HCT116 (cell line): ENCODE measurements at regions not wholly inside any gene's neighbourhood (a gene's known extent, or its start where the extent isn't known, plus 50 kb on each side); places are given as distances from the start of the nearest gene placed in this dataset.

Experiments
- ATAC-seq: fragments of 200-7000 bp; cut with Tn5 transposase; 2 replicates; pipeline ENCODE4 v1.9.1; 2020; ENCODE audit warnings: mild to moderate bottlenecking, moderate library complexity
- BruUV-seq: library from RNA; stranded (reverse); fragments of 400-500 nt; replicated peaks from 2 replicates; lab custom pipeline; 2021; lab: Mats Ljungman, UMichigan
- CTCF ChIA-PET: fragments of 300-600 bp; sonication (Branson Sonifier 250); formaldehyde crosslinking; loops from one replicate; lab custom pipeline; 2021; ENCODE audit warnings: antibody characterized with exemption; lab: Charles Lee
- POLR2A ChIA-PET: fragments of 300-600, 350-600 bp; sonication (Branson Sonifier 250); formaldehyde crosslinking; loops from one replicate; lab custom pipeline; 2021; ENCODE audit warnings: antibody characterized with exemption; lab: Charles Lee
- RAD21 ChIA-PET, 2 experiments: fragments of 300-600 bp; sonication (Branson Sonifier 250); formaldehyde crosslinking; loops; one replicate each; lab custom pipeline; 2023; ENCODE audit warnings: low total read pairs in 2 of 2; ENCODE audit not compliant: uncharacterized antibody in 2 of 2, unreplicated experiment in 2 of 2, low non-redundant PET in 1 of 2; lab: Charles Lee
- DNase-seq: peaks from one replicate; pipeline ENCODE4 v3.0.0-alpha.2; 2010; ENCODE audit warnings: low read depth, low spot score
- H2AFZ ChIP-seq: fragments of 200-600 bp; shearing (Covaris generic), sonication (generic); 2 replicates; pipeline ENCODE4 v1.6.1; 2017; ENCODE audit warnings: low read depth, mixed run types, mixed read lengths, antibody characterized with exemption, low read length; ENCODE audit not compliant: poor library complexity, severe bottlenecking
- H3K27ac ChIP-seq: 2 replicates; pipeline ENCODE4 v1.5.1; 2012; ENCODE audit warnings: low read depth, low read length
- H3K27me3 ChIP-seq: fragments of 200-600 bp; sonication (generic); 2 replicates; pipeline ENCODE4 v1.6.1; 2016; ENCODE audit warnings: mixed run types, low read length, mixed read lengths; ENCODE audit not compliant: insufficient read depth
- H3K36me3 ChIP-seq, 2 experiments: fragments of 200-500 bp in 1 of 2; fragments of 200-600 bp in 1 of 2; sonication (Bioruptor generic) in 1 of 2; sonication (generic) in 1 of 2; 2 replicates each; pipeline versions ENCODE4 v1.5.1 to v1.6.1; 2014 to 2016; ENCODE audit warnings: low read length in 2 of 2, inconsistent platforms in 1 of 2, mixed read lengths in 1 of 2, mixed run types in 1 of 2; ENCODE audit not compliant: insufficient read depth in 2 of 2, control insufficient read depth in 1 of 2
- H3K4me1 ChIP-seq, 2 experiments: fragments of 200-600 bp in 1 of 2; sonication (generic) in 1 of 2; 2 replicates each; pipeline versions ENCODE4 v1.5.1 to v1.6.1; 2012 to 2017; ENCODE audit warnings: low read length in 2 of 2, inconsistent platforms in 1 of 2, mild to moderate bottlenecking in 1 of 2, mixed read lengths in 1 of 2, mixed run types in 1 of 2, moderate library complexity in 1 of 2; ENCODE audit not compliant: insufficient read depth in 2 of 2, control insufficient read depth in 1 of 2
- H3K4me2 ChIP-seq: fragments of 200-600 bp; sonication (generic); 2 replicates; pipeline ENCODE4 v1.6.1; 2017; ENCODE audit warnings: mixed run types, low read length, mixed read lengths
- H3K4me3 ChIP-seq, 2 experiments: fragments of 200-600 bp in 1 of 2; sonication (generic) in 1 of 2; replicated peaks in 1 of 2; 2 replicates each; pipeline ENCODE4 v1.5.1; 2011 to 2016; ENCODE audit warnings: low read length in 2 of 2, control low read depth in 1 of 2, low read depth in 1 of 2, mild to moderate bottlenecking in 1 of 2, mixed read lengths in 1 of 2, mixed run types in 1 of 2
- H3K79me2 ChIP-seq: fragments of 200-600 bp; sonication (generic); 2 replicates; pipeline ENCODE4 v1.6.1; 2017; ENCODE audit warnings: mild to moderate bottlenecking, mixed run types, low read length, moderate library complexity, mixed read lengths; ENCODE audit not compliant: insufficient read depth
- H3K9ac ChIP-seq: fragments of 200-600 bp; sonication (generic); 2 replicates; pipeline ENCODE4 v1.6.1; 2016; ENCODE audit warnings: low read length, mixed read lengths
- H3K9me2 ChIP-seq: fragments of 200-600 bp; sonication (generic), shearing (Covaris generic); 2 replicates; pipeline ENCODE4 v1.6.1; 2017; ENCODE audit warnings: mixed run types, mild to moderate bottlenecking, moderate library complexity; ENCODE audit not compliant: insufficient read depth
- H3K9me3 ChIP-seq, 2 experiments: fragments of 200-500 bp in 1 of 2; fragments of 200-600 bp in 1 of 2; sonication (Bioruptor generic) in 1 of 2; sonication (generic) in 1 of 2; 2 replicates each; pipeline ENCODE4 v1.6.1; 2014 to 2017; ENCODE audit warnings: low read length in 2 of 2, mixed read lengths in 2 of 2, inconsistent platforms in 1 of 2, low read depth in 1 of 2, mild to moderate bottlenecking in 1 of 2, mixed run types in 1 of 2, moderate library complexity in 1 of 2; ENCODE audit not compliant: control insufficient read depth in 1 of 2, insufficient read depth in 1 of 2
- H4K20me1 ChIP-seq: fragments of 200-600 bp; sonication (generic), shearing (Covaris generic); 2 replicates; pipeline ENCODE4 v1.6.1; 2017; ENCODE audit warnings: mixed run types, mild to moderate bottlenecking, moderate library complexity; ENCODE audit not compliant: insufficient read depth
- CTCF ChIP-seq, 3 experiments: fragments of 200-600 bp in 1 of 3; sonication (generic) in 1 of 3; IDR thresholded peaks in 2 of 3; conservative IDR thresholded peaks in 1 of 3; 2 replicates each; pipeline ENCODE4 v1.5.1; 2012 to 2017; ENCODE audit warnings: low read depth in 2 of 3, low read length in 2 of 3, antibody characterized with exemption in 1 of 3, borderline replicate concordance in 1 of 3, control low read depth in 1 of 3, mild to moderate bottlenecking in 1 of 3, mixed read lengths in 1 of 3, mixed run types in 1 of 3, moderate library complexity in 1 of 3; ENCODE audit not compliant: insufficient read depth in 1 of 3
- EGR1 ChIP-seq: IDR thresholded peaks from 2 replicates; pipeline ENCODE4 v1.6.1; 2012; ENCODE audit warnings: low read depth
- ELF1 ChIP-seq: IDR thresholded peaks from 2 replicates; pipeline ENCODE4 v1.6.1; 2012; ENCODE audit warnings: low read depth, borderline replicate concordance
- JUND ChIP-seq: IDR thresholded peaks from 2 replicates; pipeline ENCODE4 v1.6.1; 2012
- REST ChIP-seq: IDR thresholded peaks from 2 replicates; pipeline ENCODE4 v1.6.1; 2012; ENCODE audit warnings: low read depth
- SP1 ChIP-seq: IDR thresholded peaks from 2 replicates; pipeline ENCODE4 v1.6.1; 2012; ENCODE audit warnings: low read depth
- TCF7L2 ChIP-seq: IDR thresholded peaks from 2 replicates; pipeline ENCODE4 v1.7.0; 2011; ENCODE audit warnings: borderline replicate concordance, inconsistent platforms; ENCODE audit not compliant: insufficient read depth, insufficient read length; ENCODE audit errors: extremely low read depth
- intact Hi-C: fragments of 100-400 bp; cut with micrococcal nuclease; formaldehyde crosslinking; loops from 2 replicates; pipeline ENCODE4 v1.10.0; 2022

- no peak for TF ChIP-seq TCF7L2
- no peak for TF ChIP-seq JUND
Observed at GRCh38 chr1:9472386-9473031, 66.8 kb upstream of the SLC25A33 start (continued).

GRCh38 chr1:9473032-9473807 lies 66.0 kb upstream of the SLC25A33 start:
- TF ChIP-seq EGR1 (no peak), SP1 (no peak), CTCF (IDR thresholded peaks at IDR 0.05 in 2 of 3, conservative IDR thresholded peaks at IDR 0.05 in 1 of 3; ENCODE audit: borderline replicate concordance in 1 of 3, insufficient read depth in 1 of 3, low read depth in 2 of 3, low read length in 2 of 3) (no peak), REST (no peak), TCF7L2 (no peak), ELF1 (no peak)
- intact Hi-C loops, result no loop called here
- no peak overlapping the region for H3K9ac ChIP-seq
- no peaks in the 10 kb centered on the region for H3K9me3 ChIP-seq
- H3K27ac ChIP-seq, result no peak overlapping the region
- ChIA-PET RAD21 (no interaction called here), CTCF (no interaction called here), POLR2A (no interaction called here)
- no peaks in the 10 kb centered on the region for H3K79me2 ChIP-seq
- peak; percentile 76 for ATAC-seq
- peaks cover 0 to 12% of the 10 kb centered on the region in 2 experiments; a peak in 2 of 4 replicates for H3K4me1 ChIP-seq
- H3K27me3 ChIP-seq, result no peaks in the 10 kb centered on the region
- H2AFZ ChIP-seq, result no peak overlapping the region
- no peak overlapping the region for H3K4me2 ChIP-seq
- BruUV-seq, result no TSS peak
- H3K36me3 ChIP-seq, result no peaks in the 10 kb centered on the region
- H3K9me2 ChIP-seq, result no peaks in the 10 kb centered on the region
- peak; percentile 12 for DNase-seq
- no peak overlapping the region for H3K4me3 ChIP-seq
- no peaks in the 10 kb centered on the region for H4K20me1 ChIP-seq
